Right atrium auricular region (tissue), 2 donors: ENCODE measurements at regions not wholly inside any gene's neighbourhood (a gene's known extent, or its start where the extent isn't known, plus 50 kb on each side); places are given as distances from the start of the nearest gene placed in this dataset.

Experiments
- DNase-seq: peaks from one replicate; pipeline ENCODE4 v3.0.0-alpha.2; 2019; ENCODE audit warnings: low spot score
- H3K27ac ChIP-seq, 2 donors: fragments of 200-600 bp; sonication (generic); 1 replicate in 1 of 2; 2 replicates in 1 of 2; pipeline ENCODE4 v1.5.1; 2016 to 2019
- H3K27me3 ChIP-seq, 2 donors: fragments of 200-600 bp; sonication (generic); one replicate each; pipeline versions ENCODE4 v1.5.1 to v1.6.0; 2017 to 2019
- H3K36me3 ChIP-seq: fragments of 200-600 bp; sonication (generic); one replicate; pipeline ENCODE4 v1.5.1; 2016
- H3K4me1 ChIP-seq, 2 donors: fragments of 200-600 bp; sonication (generic); one replicate each; pipeline versions ENCODE4 v1.5.1 to v1.6.0; 2017 to 2019
- H3K4me3 ChIP-seq, 2 donors: fragments of 200-600 bp; sonication (generic); 1 replicate in 1 of 2; 2 replicates in 1 of 2; pipeline ENCODE4 v1.5.1; 2017 to 2019; ENCODE audit warnings: mild to moderate bottlenecking in 1 of 2, moderate library complexity in 1 of 2
- H3K9me3 ChIP-seq, 2 donors: fragments of 200-600 bp; sonication (generic); one replicate each; pipeline ENCODE4 v1.5.1; 2019
- CTCF ChIP-seq, 2 donors: fragments of 200-600 bp; sonication (generic); IDR thresholded peaks; one replicate each; pipeline ENCODE4 v1.5.1; 2019; ENCODE audit warnings: antibody characterized with exemption in 2 of 2

DNA sequence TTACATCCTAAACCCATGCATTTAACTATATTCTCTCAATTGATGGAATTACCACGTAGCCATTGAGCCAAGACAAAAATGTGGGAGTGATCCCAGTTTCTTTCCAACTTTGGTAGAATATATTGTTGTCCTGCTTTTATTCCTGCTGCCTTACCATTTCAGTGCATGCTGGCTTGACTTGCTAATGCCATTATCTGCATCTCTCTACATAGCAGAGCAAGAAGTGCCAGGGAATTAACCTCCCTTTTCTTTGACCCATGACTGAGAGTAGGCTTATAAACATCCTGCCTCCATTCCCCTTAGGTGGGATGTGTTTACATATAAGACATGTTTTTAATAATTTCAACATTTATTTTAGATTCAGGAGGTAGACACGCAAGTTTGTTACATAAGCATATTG is 1153.4 kb downstream of the IGSF11 start:
- TF ChIP-seq CTCF (IDR thresholded peaks at IDR 0.05): no peak

DNA sequence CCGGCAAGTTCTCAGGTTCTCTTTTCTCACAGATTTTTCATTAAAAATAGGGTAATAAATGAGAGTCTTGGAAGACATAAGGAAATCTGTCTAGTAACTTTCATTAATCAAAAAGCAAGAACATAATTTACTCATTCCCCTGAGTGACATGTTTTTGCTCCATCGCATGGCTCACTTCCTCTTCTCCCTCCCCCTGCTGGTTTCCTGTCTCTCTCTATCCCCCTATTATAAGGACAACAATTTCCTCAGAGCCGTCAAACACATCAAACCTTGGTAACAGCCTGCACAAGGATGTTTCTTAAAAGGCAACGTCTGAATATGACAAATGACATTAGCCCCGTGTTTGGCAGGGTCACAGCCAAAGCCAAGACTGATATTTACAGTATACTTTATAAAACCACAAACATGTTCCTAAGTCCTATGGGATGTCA is 1149.6 kb downstream of the IGSF11 start:
- no peaks in the 10 kb centered on the region for H3K36me3 ChIP-seq
- H3K4me1 ChIP-seq: no peaks in the 10 kb centered on the region
- DNase-seq: no peak
- H3K9me3 ChIP-seq: no peaks in the 10 kb centered on the region
- H3K4me3 ChIP-seq: no peak overlapping the region
- H3K27ac ChIP-seq: no peak overlapping the region
- H3K27me3 ChIP-seq: no peaks in the 10 kb centered on the region
- no peak for TF ChIP-seq CTCF (IDR thresholded peaks at IDR 0.05)

More for the DNA sequence above, 1153.4 kb downstream of the IGSF11 start:
- Histone ChIP-seq H3K36me3 (no peaks in the 10 kb centered on the region), H3K27ac (no peak overlapping the region), H3K4me1 (no peaks in the 10 kb centered on the region), H3K4me3 (no peak overlapping the region), H3K27me3 (no peaks in the 10 kb centered on the region), H3K9me3 (no peaks in the 10 kb centered on the region)
- DNase-seq: no peak

DNA sequence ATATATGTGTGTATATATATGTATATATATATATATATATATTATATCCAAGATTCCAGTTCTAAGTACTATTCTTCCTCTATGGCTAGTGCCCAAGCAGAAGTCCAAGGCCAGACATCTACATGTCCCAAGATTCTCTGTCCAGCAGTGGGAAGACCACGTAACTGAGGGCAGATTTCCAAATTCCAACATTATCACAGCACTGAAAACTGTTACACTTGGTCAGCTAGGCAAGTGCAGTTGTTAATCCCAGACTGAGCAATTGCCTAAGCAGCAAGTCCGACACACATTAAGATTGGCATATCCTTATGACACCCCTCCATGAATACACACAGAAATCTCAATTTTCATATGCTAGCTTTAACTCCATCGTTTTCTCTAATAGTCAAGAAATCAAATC is 1148.5 kb downstream of the IGSF11 start:
- Histone ChIP-seq H3K27me3 (no peaks in the 10 kb centered on the region), H3K36me3 (no peaks in the 10 kb centered on the region), H3K4me1 (no peaks in the 10 kb centered on the region), H3K4me3 (no peak overlapping the region), H3K27ac (no peak overlapping the region), H3K9me3 (no peaks in the 10 kb centered on the region)
- DNase-seq: no peak
- no peak for TF ChIP-seq CTCF (IDR thresholded peaks at IDR 0.05)

DNA sequence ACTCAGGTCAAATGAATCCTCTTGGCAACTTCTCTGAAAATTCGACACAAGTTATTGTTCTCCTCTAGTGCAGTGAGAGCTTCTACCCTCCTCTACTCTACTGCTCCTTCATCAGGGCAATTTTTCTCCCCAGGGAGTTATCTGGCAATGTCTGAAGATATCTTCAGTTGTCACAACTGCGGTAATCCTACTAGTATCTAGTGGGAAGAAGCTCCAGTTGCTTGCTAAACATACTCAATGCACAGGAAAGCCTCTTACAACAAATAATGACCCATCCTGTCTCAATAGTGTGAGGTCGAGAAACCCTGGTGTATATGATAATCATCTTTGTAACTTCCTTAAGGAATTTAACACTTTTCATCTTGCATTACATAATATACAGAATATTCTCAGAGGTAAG is 1147.6 kb downstream of the IGSF11 start:
- no peaks in the 10 kb centered on the region for H3K36me3 ChIP-seq
- no peaks in the 10 kb centered on the region for H3K9me3 ChIP-seq
- no peak for DNase-seq
- no peak overlapping the region for H3K27ac ChIP-seq
- H3K4me3 ChIP-seq: no peak overlapping the region
- TF ChIP-seq CTCF (IDR thresholded peaks at IDR 0.05): no peak
- no peaks in the 10 kb centered on the region for H3K27me3 ChIP-seq
- no peaks in the 10 kb centered on the region for H3K4me1 ChIP-seq

- H3K36me3 ChIP-seq: no peaks in the 10 kb centered on the region
- no peak for DNase-seq
These were observed 1146.7 kb downstream of the IGSF11 start for GRCh38 chr3:117887901-117888300.

More at GRCh38 chr3:117887901-117888300, 1146.7 kb downstream of the IGSF11 start:
- no peak for TF ChIP-seq CTCF (IDR thresholded peaks at IDR 0.05)
- H3K27ac ChIP-seq: no peak overlapping the region
- H3K4me1 ChIP-seq: no peaks in the 10 kb centered on the region
- H3K27me3 ChIP-seq: no peaks in the 10 kb centered on the region
- no peak overlapping the region for H3K4me3 ChIP-seq
- no peaks in the 10 kb centered on the region for H3K9me3 ChIP-seq
